H9 (cell line): ENCODE measurements at regions not wholly inside any gene's neighbourhood (a gene's known extent, or its start where the extent isn't known, plus 50 kb on each side); places are given as distances from the start of the nearest gene placed in this dataset.

Experiments
- DNase-seq: peaks from one replicate; pipeline ENCODE4 v3.0.0-alpha.2; 2017
- H2AFZ ChIP-seq: one replicate; pipeline ENCODE4 v1.6.1; 2013; ENCODE audit warnings: mild to moderate bottlenecking, low read length, control low read depth, moderate library complexity
- H2AK5ac ChIP-seq: 2 replicates; pipeline ENCODE4 v1.6.1; 2013; ENCODE audit warnings: low read length, control low read depth, mixed read lengths; ENCODE audit not compliant: insufficient read length
- H2BK120ac ChIP-seq: one replicate; pipeline ENCODE4 v1.6.1; 2013; ENCODE audit warnings: low read depth, mild to moderate bottlenecking, low read length, control low read depth, inconsistent platforms; ENCODE audit not compliant: poor library complexity, severe bottlenecking
- H2BK12ac ChIP-seq: 2 replicates; pipeline ENCODE4 v1.6.1; 2013; ENCODE audit warnings: low read length, control low read depth, mixed read lengths, low read depth; ENCODE audit not compliant: insufficient read length
- H2BK15ac ChIP-seq: 2 replicates; pipeline ENCODE4 v1.6.1; 2013; ENCODE audit warnings: low read depth, low read length, control low read depth
- H2BK20ac ChIP-seq: one replicate; pipeline ENCODE4 v1.6.1; 2013; ENCODE audit warnings: low read depth, mild to moderate bottlenecking, low read length, control low read depth, inconsistent platforms; ENCODE audit not compliant: poor library complexity, severe bottlenecking
- H2BK5ac ChIP-seq: 2 replicates; pipeline ENCODE4 v1.6.1; 2013; ENCODE audit warnings: low read length, control low read depth, mixed read lengths; ENCODE audit not compliant: insufficient read length
- H3K14ac ChIP-seq: 2 replicates; pipeline ENCODE4 v1.6.1; 2013; ENCODE audit warnings: low read length, control low read depth; ENCODE audit not compliant: insufficient read depth
- H3K18ac ChIP-seq: 2 replicates; pipeline ENCODE4 v1.6.1; 2013; ENCODE audit warnings: low read depth, mild to moderate bottlenecking, mixed read lengths, low read length, control low read depth; ENCODE audit not compliant: insufficient read length
- H3K23ac ChIP-seq: 2 replicates; pipeline ENCODE4 v1.6.1; 2013; ENCODE audit warnings: low read length, control low read depth, mixed read lengths, low read depth; ENCODE audit not compliant: insufficient read length
- H3K23me2 ChIP-seq: 2 replicates; pipeline ENCODE4 v1.6.1; 2013; ENCODE audit warnings: low read depth, mild to moderate bottlenecking, mixed read lengths, low read length, control low read depth; ENCODE audit not compliant: insufficient read length, poor library complexity, severe bottlenecking
- H3K27ac ChIP-seq: 2 replicates; pipeline ENCODE4 v1.5.1; 2013; ENCODE audit warnings: low read length, control low read depth, mixed read lengths, low read depth; ENCODE audit not compliant: insufficient read length
- H3K27me3 ChIP-seq: 2 replicates; pipeline ENCODE4 v1.6.1; 2013; ENCODE audit warnings: low read length, control low read depth, inconsistent platforms; ENCODE audit not compliant: insufficient read depth
- H3K4ac ChIP-seq: 2 replicates; pipeline ENCODE4 v1.6.1; 2013; ENCODE audit warnings: low read depth, mild to moderate bottlenecking, control low read depth, inconsistent platforms, low read length, moderate library complexity
- H3K4me1 ChIP-seq: 2 replicates; pipeline ENCODE4 v1.6.1; 2013; ENCODE audit warnings: low read length, control low read depth, inconsistent platforms; ENCODE audit not compliant: insufficient read depth
- H3K4me2 ChIP-seq: 2 replicates; pipeline ENCODE4 v1.6.1; 2013; ENCODE audit warnings: low read length, control low read depth, mixed read lengths; ENCODE audit not compliant: insufficient read length, insufficient read depth
- H3K56ac ChIP-seq: 2 replicates; pipeline ENCODE4 v1.6.1; 2013; ENCODE audit warnings: low read depth, mild to moderate bottlenecking, mixed read lengths, low read length, control low read depth; ENCODE audit not compliant: insufficient read length
- H3K79me1 ChIP-seq: 2 replicates; pipeline ENCODE4 v1.6.1; 2013; ENCODE audit warnings: low read depth, mild to moderate bottlenecking, moderate library complexity, low read length, control low read depth, inconsistent platforms; ENCODE audit not compliant: insufficient read depth, poor library complexity, severe bottlenecking
- H3K79me2 ChIP-seq: 2 replicates; pipeline ENCODE4 v1.6.1; 2013; ENCODE audit warnings: low read length, control low read depth, inconsistent platforms; ENCODE audit not compliant: insufficient read depth
- H3K9ac ChIP-seq: 2 replicates; pipeline ENCODE4 v1.6.1; 2013; ENCODE audit warnings: low read length, control low read depth, mixed read lengths; ENCODE audit not compliant: insufficient read length; ENCODE audit errors: extremely low read depth
- H3K9me3 ChIP-seq: one replicate; pipeline ENCODE4 v1.6.1; 2013; ENCODE audit warnings: low read depth, low read length, inconsistent platforms; ENCODE audit not compliant: control insufficient read depth
- H3T11ph ChIP-seq: one replicate; pipeline ENCODE4 v1.6.1; 2013; ENCODE audit warnings: mild to moderate bottlenecking, low read length, control low read depth, inconsistent platforms
- H4K20me1 ChIP-seq: one replicate; pipeline ENCODE4 v1.6.1; 2013; ENCODE audit not compliant: control insufficient read depth, insufficient read length, insufficient read depth
- H4K5ac ChIP-seq: 2 replicates; pipeline ENCODE4 v1.6.1; 2013; ENCODE audit warnings: low read depth, mild to moderate bottlenecking, mixed read lengths, low read length, control low read depth; ENCODE audit not compliant: insufficient read length
- H4K8ac ChIP-seq: replicated peaks from 2 replicates; pipeline ENCODE4 v1.6.1; 2013; ENCODE audit warnings: low read length, control low read depth, mixed read lengths, low read depth; ENCODE audit not compliant: insufficient read length
- H4K91ac ChIP-seq: 2 replicates; pipeline ENCODE4 v1.6.1; 2013; ENCODE audit warnings: low read depth, mild to moderate bottlenecking, moderate library complexity, mixed read lengths, low read length, control low read depth; ENCODE audit not compliant: insufficient read length
- H3K27ac Mint-ChIP-seq, 3 experiments: 2 replicates in 2 of 3; 3 replicates in 1 of 3; pipeline ENCODE4 v1.8.0; 2020 to 2021; ENCODE audit warnings: mixed read lengths in 3 of 3, mild to moderate bottlenecking in 1 of 3, moderate library complexity in 1 of 3
- H3K27me3 Mint-ChIP-seq: 2 replicates; pipeline ENCODE4 v1.8.0; 2021; ENCODE audit warnings: low read depth, mild to moderate bottlenecking, moderate library complexity, mixed read lengths
- H3K36me3 Mint-ChIP-seq, 3 experiments: 2 replicates in 2 of 3; 3 replicates in 1 of 3; pipeline ENCODE4 v1.8.0; 2020 to 2021; ENCODE audit warnings: low read depth in 3 of 3, mixed read lengths in 3 of 3; ENCODE audit not compliant: insufficient read depth in 1 of 3
- H3K4me1 Mint-ChIP-seq, 2 experiments: 2 replicates each; pipeline ENCODE4 v1.8.0; 2020; ENCODE audit warnings: mixed read lengths in 2 of 2
- H3K4me3 Mint-ChIP-seq, 2 experiments: 2 replicates in 1 of 2; 3 replicates in 1 of 2; pipeline ENCODE4 v1.8.0; 2020 to 2021; ENCODE audit warnings: mild to moderate bottlenecking in 2 of 2, mixed read lengths in 2 of 2, moderate library complexity in 1 of 2
- H3K9me3 Mint-ChIP-seq, 2 experiments: 2 replicates in 1 of 2; 3 replicates in 1 of 2; pipeline ENCODE4 v1.8.0; 2020; ENCODE audit warnings: mild to moderate bottlenecking in 2 of 2, mixed read lengths in 2 of 2, moderate library complexity in 1 of 2
- WGBS: extraction: QIAGEN DNeasy Blood & Tissue Kit; methylation state at CpG from one replicate; pipeline ENCODE4 v1.1.7; 2013; ENCODE audit warnings: missing lambda C conversion rate, low lambda C conversion rate, mixed read lengths; ENCODE audit not compliant: insufficient read length; ENCODE audit errors: extremely low coverage; 5-methylcytosine and 5-hydroxymethylcytosine counted together
- TF ChIP-seq, protein P1 (sequence below): fragments of 200-600 bp; sonication (generic); conservative IDR thresholded peaks from 3 replicates; pipeline ENCODE4 v1.8.0; 2021; ENCODE audit warnings: antibody characterized with exemption, mild to moderate bottlenecking

DNA sequence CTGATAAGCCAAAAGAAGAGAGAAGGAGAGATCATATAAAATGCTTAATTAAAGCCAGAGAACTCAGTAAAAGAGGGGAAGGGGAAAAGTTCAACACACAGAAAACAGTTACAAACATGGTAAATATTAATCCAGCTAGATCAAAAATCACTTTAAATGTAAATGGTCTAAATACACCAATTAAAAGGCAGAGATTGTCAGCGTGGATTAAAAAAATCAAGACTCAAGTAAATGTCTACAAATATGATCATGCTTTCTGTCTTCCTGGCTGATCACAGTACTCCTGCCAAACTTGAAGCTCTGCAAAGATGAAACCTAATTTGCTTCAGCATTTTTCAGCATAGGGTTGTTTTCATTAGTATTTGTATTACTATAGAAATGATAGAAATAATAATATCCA, 54.6 kb upstream of the RNF32 start:
- Histone ChIP-seq H3T11ph (no peak overlapping the region), H2BK120ac (no peak overlapping the region), H3K27ac (no peak overlapping the region), H3K9me3 (no peaks in the 10 kb centered on the region), H3K9ac (no peak overlapping the region), H2BK15ac (no peak overlapping the region), H4K5ac (no peak overlapping the region), H3K23ac (no peak overlapping the region), H3K23me2 (no peaks in the 10 kb centered on the region), H2BK12ac (no peak overlapping the region), H2AFZ (no peak overlapping the region), H4K8ac (no peak overlapping the region), H3K27me3 (no peaks in the 10 kb centered on the region), H3K4me1 (peaks cover 2% of the 10 kb centered on the region; the same call in 1 of the 2 replicates), H3K14ac (no peak overlapping the region), H3K79me1 (no peaks in the 10 kb centered on the region), H2BK5ac (no peak overlapping the region), H2BK20ac (no peak overlapping the region), H2AK5ac (no peak overlapping the region), H3K4ac (no peak overlapping the region), H3K18ac (no peak overlapping the region), H4K20me1 (no peaks in the 10 kb centered on the region), H4K91ac (no peak overlapping the region), H3K56ac (no peak overlapping the region), H3K79me2 (no peaks in the 10 kb centered on the region), H3K4me2 (no peak overlapping the region)
- peaks cover 0 to 10% (median 0%) of the 10 kb centered on the region in 3 experiments; a peak in 5 of 7 replicates for H3K36me3 Mint-ChIP-seq
- peaks cover 91% of the 10 kb centered on the region for H3K27me3 Mint-ChIP-seq
- no peak for DNase-seq
- H3K9me3 Mint-ChIP-seq = peaks cover 6 to 15% of the 10 kb centered on the region in 2 experiments; a peak in 3 of 5 replicates
- no CpG with 5 or more reads among the region's 1 CpG for WGBS
- H3K4me3 Mint-ChIP-seq = no peak overlapping the region
- peaks cover 34 to 47% of the 10 kb centered on the region in 2 experiments for H3K4me1 Mint-ChIP-seq
- TF ChIP-seq, protein P1, sequence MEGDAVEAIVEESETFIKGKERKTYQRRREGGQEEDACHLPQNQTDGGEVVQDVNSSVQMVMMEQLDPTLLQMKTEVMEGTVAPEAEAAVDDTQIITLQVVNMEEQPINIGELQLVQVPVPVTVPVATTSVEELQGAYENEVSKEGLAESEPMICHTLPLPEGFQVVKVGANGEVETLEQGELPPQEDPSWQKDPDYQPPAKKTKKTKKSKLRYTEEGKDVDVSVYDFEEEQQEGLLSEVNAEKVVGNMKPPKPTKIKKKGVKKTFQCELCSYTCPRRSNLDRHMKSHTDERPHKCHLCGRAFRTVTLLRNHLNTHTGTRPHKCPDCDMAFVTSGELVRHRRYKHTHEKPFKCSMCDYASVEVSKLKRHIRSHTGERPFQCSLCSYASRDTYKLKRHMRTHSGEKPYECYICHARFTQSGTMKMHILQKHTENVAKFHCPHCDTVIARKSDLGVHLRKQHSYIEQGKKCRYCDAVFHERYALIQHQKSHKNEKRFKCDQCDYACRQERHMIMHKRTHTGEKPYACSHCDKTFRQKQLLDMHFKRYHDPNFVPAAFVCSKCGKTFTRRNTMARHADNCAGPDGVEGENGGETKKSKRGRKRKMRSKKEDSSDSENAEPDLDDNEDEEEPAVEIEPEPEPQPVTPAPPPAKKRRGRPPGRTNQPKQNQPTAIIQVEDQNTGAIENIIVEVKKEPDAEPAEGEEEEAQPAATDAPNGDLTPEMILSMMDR = no peak
- H3K27ac Mint-ChIP-seq = no peak overlapping the region
